IMR-90 (cell line): ENCODE measurements at regions not wholly inside any gene's neighbourhood (a gene's known extent, or its start where the extent isn't known, plus 50 kb on each side); places are given as distances from the start of the nearest gene placed in this dataset.
A peak's percentile ranks its signal among the peaks of the same experiment; 100 is the strongest.

Experiments
- ATAC-seq: fragments of 200-7000 bp; cut with Tn5 transposase; 2 replicates; pipeline ENCODE4 v1.9.1; 2020; ENCODE audit warnings: low read depth, mild to moderate bottlenecking, moderate library complexity
- BruUV-seq: library from RNA; stranded (reverse); fragments of 400-500 nt; replicated peaks from 2 replicates; lab custom pipeline; 2021; lab: Mats Ljungman, UMichigan
- CTCF ChIA-PET: fragments of 300-600 bp; formaldehyde crosslinking; extraction: SDS; loops from one replicate; lab custom pipeline; 2021; ENCODE audit warnings: antibody characterized with exemption; lab: Yijun Ruan, JAX
- POLR2A ChIA-PET: fragments of 300-600 bp; sonication (Branson Sonifier 250); formaldehyde crosslinking; loops from one replicate; lab custom pipeline; 2022; ENCODE audit warnings: antibody characterized with exemption; ENCODE audit not compliant: unreplicated experiment; lab: Charles Lee
- DNase-seq: peaks from one replicate; pipeline ENCODE4 v3.0.0; 2013
- H2AFZ ChIP-seq: replicated peaks from 2 replicates; pipeline ENCODE3; 2013; ENCODE audit warnings: low read length, mild to moderate bottlenecking; ENCODE audit not compliant: poor library complexity
- H2AK5ac ChIP-seq: 2 replicates; pipeline ENCODE4 v1.6.1; 2013; ENCODE audit warnings: low read depth, low read length, inconsistent platforms
- H2AK9ac ChIP-seq: replicated peaks from 2 replicates; pipeline ENCODE3; 2013; ENCODE audit warnings: mild to moderate bottlenecking, low read depth, low read length, moderate library complexity; ENCODE audit not compliant: poor library complexity
- H2BK120ac ChIP-seq: 2 replicates; pipeline ENCODE4 v1.6.1; 2013; ENCODE audit warnings: low read depth, low read length, inconsistent platforms
- H2BK15ac ChIP-seq: 3 replicates; pipeline ENCODE4 v1.6.1; 2013; ENCODE audit warnings: low read depth, low read length, inconsistent platforms
- H2BK20ac ChIP-seq: 2 replicates; pipeline ENCODE4 v1.6.1; 2013; ENCODE audit warnings: low read depth, mild to moderate bottlenecking, inconsistent platforms, low read length, moderate library complexity
- H2BK5ac ChIP-seq: 2 replicates; pipeline ENCODE4 v1.6.1; 2013; ENCODE audit warnings: mild to moderate bottlenecking, low read depth, low read length, inconsistent platforms; ENCODE audit not compliant: poor library complexity, severe bottlenecking
- H3K14ac ChIP-seq: replicated peaks from 2 replicates; pipeline ENCODE4 v1.6.1; 2013; ENCODE audit warnings: low read depth, low read length, inconsistent platforms
- H3K18ac ChIP-seq: 2 replicates; pipeline ENCODE4 v1.6.1; 2013; ENCODE audit warnings: low read depth, low read length, control low read depth
- H3K23ac ChIP-seq: 2 replicates; pipeline ENCODE4 v1.6.1; 2013; ENCODE audit warnings: low read depth, low read length, inconsistent platforms
- H3K27ac ChIP-seq: 2 replicates; pipeline ENCODE4 v1.5.1; 2013; ENCODE audit warnings: mild to moderate bottlenecking, control low read depth, low read length; ENCODE audit not compliant: insufficient read depth
- H3K27me3 ChIP-seq: 2 replicates; pipeline ENCODE4 v1.6.1; 2013; ENCODE audit warnings: low read length; ENCODE audit not compliant: control insufficient read depth, insufficient read depth
- H3K36me3 ChIP-seq: 2 replicates; pipeline ENCODE4 v1.6.1; 2013; ENCODE audit warnings: low read length, mixed read lengths; ENCODE audit not compliant: control insufficient read depth, insufficient read depth
- H3K4ac ChIP-seq: 2 replicates; pipeline ENCODE4 v1.6.1; 2013; ENCODE audit warnings: low read depth, low read length, inconsistent platforms
- H3K4me1 ChIP-seq: 2 replicates; pipeline ENCODE4 v1.6.1; 2013; ENCODE audit warnings: low read length, mixed read lengths; ENCODE audit not compliant: control insufficient read depth, insufficient read depth
- H3K4me2 ChIP-seq: 2 replicates; pipeline ENCODE4 v1.6.1; 2013; ENCODE audit warnings: low read depth, mild to moderate bottlenecking, control low read depth, low read length, moderate library complexity
- H3K4me3 ChIP-seq: 2 replicates; pipeline ENCODE4 v1.5.1; 2013; ENCODE audit warnings: low read depth, mild to moderate bottlenecking, control low read depth, low read length, moderate library complexity; ENCODE audit not compliant: insufficient read depth
- H3K56ac ChIP-seq: 2 replicates; pipeline ENCODE4 v1.6.1; 2013; ENCODE audit warnings: low read length, inconsistent platforms; ENCODE audit not compliant: insufficient read depth; ENCODE audit errors: extremely low read depth
- H3K79me1 ChIP-seq, 2 experiments: 2 replicates each; pipeline ENCODE4 v1.6.1; 2013; ENCODE audit warnings: low read length in 2 of 2, inconsistent platforms in 1 of 2, low read depth in 1 of 2
- H3K9ac ChIP-seq: 2 replicates; pipeline ENCODE4 v1.6.1; 2013; ENCODE audit warnings: low read depth, low read length, control low read depth
- H3K9me1 ChIP-seq: 2 replicates; pipeline ENCODE4 v1.6.1; 2013; ENCODE audit warnings: low read length, inconsistent platforms; ENCODE audit not compliant: insufficient read depth
- H3K9me3 ChIP-seq: 2 replicates; pipeline ENCODE4 v1.6.1; 2013; ENCODE audit warnings: low read length; ENCODE audit not compliant: control insufficient read depth, insufficient read depth
- H4K20me1 ChIP-seq: 2 replicates; pipeline ENCODE4 v1.6.1; 2013; ENCODE audit warnings: low read length, inconsistent platforms; ENCODE audit not compliant: insufficient read depth
- H4K5ac ChIP-seq: 2 replicates; pipeline ENCODE4 v1.6.1; 2013; ENCODE audit warnings: mild to moderate bottlenecking, low read depth, low read length, control low read depth
- H4K8ac ChIP-seq, 2 experiments: 2 replicates each; pipeline ENCODE4 v1.6.1; 2013; ENCODE audit warnings: low read depth in 2 of 2, low read length in 2 of 2, control low read depth in 1 of 2, inconsistent platforms in 1 of 2
- H4K91ac ChIP-seq: 2 replicates; pipeline ENCODE4 v1.6.1; 2013; ENCODE audit warnings: low read depth, low read length, inconsistent platforms; ENCODE audit not compliant: insufficient read depth
- CHD1 ChIP-seq: IDR thresholded peaks from 2 replicates; pipeline ENCODE4 v1.6.1; 2012; ENCODE audit warnings: low read depth, low read length, improper control_type of control experiment
- FOS ChIP-seq: fragments of 150-350 bp; IDR thresholded peaks from 2 replicates; pipeline ENCODE4 v1.6.1; 2016; ENCODE audit warnings: low read depth, low read length
- MAFK ChIP-seq: IDR thresholded peaks from 2 replicates; pipeline ENCODE4 v1.6.1; 2012; ENCODE audit warnings: low read depth, low read length, improper control_type of control experiment
- NFE2L2 ChIP-seq: fragments of 150-350 bp; IDR thresholded peaks from 2 replicates; pipeline ENCODE4 v1.6.1; 2016; ENCODE audit warnings: low read depth, mild to moderate bottlenecking, low read length
- SMC3 ChIP-seq: fragments of 150-350 bp; IDR thresholded peaks from 2 replicates; pipeline ENCODE4 v1.6.1; 2016; ENCODE audit warnings: low read depth, mild to moderate bottlenecking, antibody characterized with exemption, low read length, moderate library complexity
- WGBS, 2 experiments: methylation state at CpG; one replicate each; pipeline versions ENCODE4 v1.1.5 to v1.1.7; 2013; ENCODE audit warnings: missing lambda C conversion rate in 2 of 2; ENCODE audit not compliant: insufficient read length in 1 of 2; ENCODE audit errors: extremely low coverage in 2 of 2; 5-methylcytosine and 5-hydroxymethylcytosine counted together
- dilution Hi-C: fragments of 300-500 bp; cut with HindIII; formaldehyde crosslinking; loops from one replicate; pipeline ENCODE4 v1.14.3; 2018; ENCODE audit warnings: low sequenced_read_pairs; ENCODE audit not compliant: unreplicated experiment
- in situ Hi-C: fragments of 300-500 bp; cut with MboI; formaldehyde crosslinking; loops from 3 replicates; pipeline ENCODE4 v1.14.3; 2019; ENCODE audit warnings: low sequenced_read_pairs, inconsistent platforms, mixed read lengths
- intact Hi-C: fragments of 100-400 bp; cut with micrococcal nuclease; formaldehyde crosslinking; loops from 2 replicates; pipeline ENCODE4 v1.10.0; 2022
- TF ChIP-seq, protein P1 (sequence below): fragments of 150-350 bp; IDR thresholded peaks from 2 replicates; pipeline ENCODE4 v1.6.1; 2017; ENCODE audit warnings: mild to moderate bottlenecking, antibody characterized with exemption, low read length, low read depth
- TF ChIP-seq, protein P2 (sequence below): conservative IDR thresholded peaks from 2 replicates; pipeline ENCODE4 v1.5.1; 2012; ENCODE audit warnings: mild to moderate bottlenecking, low read depth, low read length, improper control_type of control experiment

GRCh38 chr14:61147381-61147821 is 133.7 kb downstream of the TMEM30B start:
- H3K23ac ChIP-seq: peak overlapping the region; percentile 100
- H2AFZ ChIP-seq: peak overlapping the region; percentile 71
- in situ Hi-C loops (no loop called here), intact Hi-C loops (loop anchor here (2.0 to 5.0 kb wide), 4 partner anchors 35 to 500 kb away; partner anchors contain the start of genes SIX1, SLC38A6 and TRMT5), dilution Hi-C loops (no loop called here)
- TF ChIP-seq SMC3 (no peak), FOS (no peak), MAFK (no peak), CHD1 (no peak), NFE2L2 (no peak)
- TF ChIP-seq, protein P1, sequence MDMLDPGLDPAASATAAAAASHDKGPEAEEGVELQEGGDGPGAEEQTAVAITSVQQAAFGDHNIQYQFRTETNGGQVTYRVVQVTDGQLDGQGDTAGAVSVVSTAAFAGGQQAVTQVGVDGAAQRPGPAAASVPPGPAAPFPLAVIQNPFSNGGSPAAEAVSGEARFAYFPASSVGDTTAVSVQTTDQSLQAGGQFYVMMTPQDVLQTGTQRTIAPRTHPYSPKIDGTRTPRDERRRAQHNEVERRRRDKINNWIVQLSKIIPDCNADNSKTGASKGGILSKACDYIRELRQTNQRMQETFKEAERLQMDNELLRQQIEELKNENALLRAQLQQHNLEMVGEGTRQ: peak; percentile 60; the same call in 1 of the 2 replicates
- TF ChIP-seq, protein P2, sequence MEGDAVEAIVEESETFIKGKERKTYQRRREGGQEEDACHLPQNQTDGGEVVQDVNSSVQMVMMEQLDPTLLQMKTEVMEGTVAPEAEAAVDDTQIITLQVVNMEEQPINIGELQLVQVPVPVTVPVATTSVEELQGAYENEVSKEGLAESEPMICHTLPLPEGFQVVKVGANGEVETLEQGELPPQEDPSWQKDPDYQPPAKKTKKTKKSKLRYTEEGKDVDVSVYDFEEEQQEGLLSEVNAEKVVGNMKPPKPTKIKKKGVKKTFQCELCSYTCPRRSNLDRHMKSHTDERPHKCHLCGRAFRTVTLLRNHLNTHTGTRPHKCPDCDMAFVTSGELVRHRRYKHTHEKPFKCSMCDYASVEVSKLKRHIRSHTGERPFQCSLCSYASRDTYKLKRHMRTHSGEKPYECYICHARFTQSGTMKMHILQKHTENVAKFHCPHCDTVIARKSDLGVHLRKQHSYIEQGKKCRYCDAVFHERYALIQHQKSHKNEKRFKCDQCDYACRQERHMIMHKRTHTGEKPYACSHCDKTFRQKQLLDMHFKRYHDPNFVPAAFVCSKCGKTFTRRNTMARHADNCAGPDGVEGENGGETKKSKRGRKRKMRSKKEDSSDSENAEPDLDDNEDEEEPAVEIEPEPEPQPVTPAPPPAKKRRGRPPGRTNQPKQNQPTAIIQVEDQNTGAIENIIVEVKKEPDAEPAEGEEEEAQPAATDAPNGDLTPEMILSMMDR: no peak
- 6% methylated on average over 6 of the region's 7 CpGs; no CpG with 5 or more reads in 1 of the 2 experiments for WGBS, 2 experiments
- H4K8ac ChIP-seq: peak overlapping the region; percentile 96 to 98
- CTCF ChIA-PET: interaction anchor here (0.6 to 2.2 kb wide), 3 partner anchors 25 to 106 kb away, joined by 3 to 6 read pairs (median 4); no protein-coding TSS in a partner anchor
- H3K27me3 ChIP-seq: no peaks in the 10 kb centered on the region
- peak overlapping the region; percentile 100; the same call in 2 of the 3 replicates for H2BK15ac ChIP-seq
- ATAC-seq (peak; percentile 8), DNase-seq (peak; percentile 84)
- peaks cover 32% of the 10 kb centered on the region for H3K4me1 ChIP-seq
- H4K91ac ChIP-seq: peak overlapping the region; percentile 98
- BruUV-seq: no TSS peak
- peak overlapping the region; percentile 100 for H3K14ac ChIP-seq
- no peaks in the 10 kb centered on the region for H4K20me1 ChIP-seq
- no peak overlapping the region for H3K4me3 ChIP-seq
- H2BK5ac ChIP-seq: peak overlapping the region; percentile 97
- H3K4me2 ChIP-seq: 0 out of 2 replicates have a peak overlapping the region, but pooled peaks have one; percentile 3
- H2AK5ac ChIP-seq: peak overlapping the region; percentile 90
- peak overlapping the region; percentile 93 for H2AK9ac ChIP-seq
- peak overlapping the region; percentile 98 for H4K5ac ChIP-seq
- H2BK20ac ChIP-seq: peak overlapping the region; percentile 99
- peak overlapping the region; percentile 100 for H2BK120ac ChIP-seq
- H3K18ac ChIP-seq: peak overlapping the region; percentile 98
- H3K4ac ChIP-seq: peak overlapping the region; percentile 100
- peaks cover 2% of the 10 kb centered on the region; the same call in 1 of the 2 replicates for H3K9me3 ChIP-seq
- peak overlapping the region; percentile 75 for H3K9ac ChIP-seq
- POLR2A ChIA-PET: interaction anchor here (1.0 to 1.3 kb wide), 3 partner anchors 48 to 105 kb away, joined by 3 to 8 read pairs (median 4); no protein-coding TSS in a partner anchor
- H3K56ac ChIP-seq: peak overlapping the region; percentile 96
- peak overlapping the region; percentile 99 for H3K27ac ChIP-seq
- peaks cover 27% of the 10 kb centered on the region for H3K9me1 ChIP-seq
- H3K79me1 ChIP-seq: peaks cover 0 to 20% of the 10 kb centered on the region in 2 experiments; a peak in 2 of 4 replicates
- H3K36me3 ChIP-seq: no peaks in the 10 kb centered on the region
